AG08395 (cell line): ENCODE measurements at regions not wholly inside any gene's neighbourhood (a gene's known extent, or its start where the extent isn't known, plus 50 kb on each side); places are given as distances from the start of the nearest gene placed in this dataset.
A peak's percentile ranks its signal among the peaks of the same experiment; 100 is the strongest.

ENCODE experiments used
- DNase-seq: peaks from one replicate; pipeline ENCODE4 v3.0.0; 2012; ENCODE audit warnings: mixed read lengths, low spot score

- no peak for DNase-seq
These were observed 534.0 kb downstream of the ANKRD50 start for GRCh38 chr4:124178449-124179021.

GRCh38 chr4:124179506-124180186 is 532.9 kb downstream of the ANKRD50 start:
- no peak for DNase-seq

GRCh38 chr4:124181039-124181438 is 531.5 kb downstream of the ANKRD50 start:
- DNase-seq: no peak

- no peak for DNase-seq
These were observed 529.3 kb downstream of the ANKRD50 start for GRCh38 chr4:124183231-124183630.

GRCh38 chr4:124183926-124184325 is 528.6 kb downstream of the ANKRD50 start:
- DNase-seq: no peak

- no peak for DNase-seq
These were observed 527.7 kb downstream of the ANKRD50 start for GRCh38 chr4:124184792-124185191.

- DNase-seq: no peak
These were observed 523.9 kb downstream of the ANKRD50 start for GRCh38 chr4:124188595-124188994.

- no peak for DNase-seq
These were observed 523.0 kb downstream of the ANKRD50 start for GRCh38 chr4:124189545-124189944.

GRCh38 chr4:124191329-124191728 is 521.2 kb downstream of the ANKRD50 start:
- no peak for DNase-seq

GRCh38 chr4:124192544-124192943 is 520.0 kb downstream of the ANKRD50 start:
- no peak for DNase-seq

GRCh38 chr4:124199185-124199584 is 513.3 kb downstream of the ANKRD50 start:
- DNase-seq: no peak

- no peak for DNase-seq
These were observed 512.8 kb downstream of the ANKRD50 start for GRCh38 chr4:124199755-124200154.

- DNase-seq: no peak
These were observed 510.9 kb downstream of the ANKRD50 start for GRCh38 chr4:124201636-124202035.

GRCh38 chr4:124202099-124202498 is 510.4 kb downstream of the ANKRD50 start:
- DNase-seq: peak; percentile 13

GRCh38 chr4:124203613-124204238 is 508.8 kb downstream of the ANKRD50 start:
- DNase-seq: peak; percentile 11

- no peak for DNase-seq
These were observed 505.5 kb downstream of the ANKRD50 start for GRCh38 chr4:124206779-124207605.

GRCh38 chr4:124209211-124209610 is 503.3 kb downstream of the ANKRD50 start:
- peak; percentile 2 for DNase-seq

GRCh38 chr4:124209626-124210025 is 502.9 kb downstream of the ANKRD50 start:
- no peak for DNase-seq

- DNase-seq: no peak
These were observed 501.8 kb downstream of the ANKRD50 start for GRCh38 chr4:124210746-124211145.

- DNase-seq: no peak
These were observed 499.5 kb downstream of the ANKRD50 start for GRCh38 chr4:124212815-124213630.

GRCh38 chr4:124219389-124219788 is 493.1 kb downstream of the ANKRD50 start:
- no peak for DNase-seq

GRCh38 chr4:124224256-124224655 is 488.3 kb downstream of the ANKRD50 start:
- no peak for DNase-seq
